C1 segment of cervical spinal cord (tissue), 14 donors: ENCODE measurements at regions not wholly inside any gene's neighbourhood (a gene's known extent, or its start where the extent isn't known, plus 50 kb on each side); places are given as distances from the start of the nearest gene placed in this dataset.

Experiments used
- DNase-seq, 14 donors: peaks; one replicate each; lab custom pipeline; 2025; lab: John Stamatoyannopoulos, UW

GRCh38 chr2:212618636-212619035, 80.0 kb upstream of the ERBB4 start:
- DNase-seq: no peak

DNA sequence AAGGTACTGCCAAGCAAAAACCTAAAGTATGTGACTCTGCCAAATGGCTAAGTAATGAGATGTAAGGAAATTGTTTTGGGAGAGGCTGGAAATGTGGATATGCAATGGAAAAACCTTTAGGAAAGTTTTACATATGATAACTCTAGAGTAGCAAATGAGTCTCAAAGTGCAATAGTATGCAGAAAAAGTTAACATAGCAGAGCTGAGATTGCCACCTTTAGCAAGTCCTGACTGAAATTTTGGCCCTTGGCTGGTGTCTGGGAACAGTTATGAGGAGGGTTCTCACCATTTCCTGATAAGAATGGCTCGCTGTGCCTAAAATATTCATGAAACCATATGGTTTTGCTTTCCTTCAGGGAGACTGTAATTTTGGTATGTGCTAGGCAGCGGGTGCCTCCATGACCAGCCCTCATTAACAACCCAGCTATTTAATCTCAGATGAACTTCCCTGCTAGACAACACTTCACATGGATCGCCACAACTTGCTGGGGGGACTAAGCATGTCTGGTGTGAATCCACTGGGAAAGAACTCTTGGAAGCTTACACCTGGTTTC, 72.3 kb upstream of the ERBB4 start:
- no peak for DNase-seq

DNA sequence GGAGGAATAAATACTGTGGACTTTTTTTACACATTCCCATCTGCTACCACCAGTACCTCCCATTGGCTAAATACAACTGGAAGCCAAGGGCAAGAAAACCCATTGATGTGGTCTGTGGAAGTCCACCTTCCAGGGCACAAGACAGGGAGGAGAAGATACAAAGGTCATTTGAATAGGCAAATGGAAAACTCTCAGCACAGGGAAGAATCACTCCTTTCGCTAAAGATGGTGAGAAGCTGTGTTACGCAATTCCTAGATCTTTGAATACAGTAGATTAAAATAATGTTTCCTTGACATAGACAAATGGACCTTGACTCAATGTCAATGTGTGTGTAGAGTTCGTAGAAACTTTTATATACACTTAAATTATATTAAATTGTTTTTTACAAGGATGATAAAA, 70.9 kb upstream of the ERBB4 start:
- no peak for DNase-seq

GRCh38 chr2:212607080-212607479, 68.5 kb upstream of the ERBB4 start:
- no peak for DNase-seq

GRCh38 chr2:212606232-212606631, 67.6 kb upstream of the ERBB4 start:
- no peak for DNase-seq

DNA sequence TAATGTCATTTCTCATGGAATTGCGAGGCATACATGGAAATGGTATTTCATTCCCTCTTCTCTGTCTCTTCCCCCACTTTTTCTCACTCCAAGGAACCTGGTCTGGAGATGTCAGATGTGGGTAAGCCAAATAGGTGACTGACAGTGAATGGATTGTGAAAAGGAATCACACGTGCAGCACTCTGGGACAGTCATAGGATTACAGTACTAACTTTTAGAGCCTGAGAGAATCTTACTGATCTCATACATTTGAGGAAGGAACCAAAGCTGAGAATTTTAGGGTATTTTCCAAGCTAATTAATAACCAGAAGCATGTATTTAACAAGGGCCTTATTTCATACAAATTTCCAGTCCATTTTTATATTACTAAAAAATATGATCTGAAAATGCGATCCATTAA, 58.1 kb upstream of the ERBB4 start:
- DNase-seq: no peak

GRCh38 chr2:212596276-212596675, 57.7 kb upstream of the ERBB4 start:
- DNase-seq: no peak

- no peak for DNase-seq
Observed at GRCh38 chr2:212595036-212595654, 56.5 kb upstream of the ERBB4 start.

- no peak for DNase-seq
Observed at GRCh38 chr2:212592695-212593094, 54.1 kb upstream of the ERBB4 start.
